SK-N-SH treated with all-trans-retinoic acid at 6 μM for 48 hours (cell line): ENCODE measurements at regions not wholly inside any gene's neighbourhood (a gene's known extent, or its start where the extent isn't known, plus 50 kb on each side); places are given as distances from the start of the nearest gene placed in this dataset.

Experiments
- ATAC-seq: fragments of 200-7000 bp; cut with Tn5 transposase; 3 replicates; pipeline ENCODE4 v1.9.1; 2020; ENCODE audit warnings: mild to moderate bottlenecking, moderate library complexity
- ARNTL ChIP-seq: fragments of 450-650 bp; formaldehyde crosslinking; IDR thresholded peaks from 2 replicates; pipeline ENCODE4 v1.5.0; 2020; ENCODE audit warnings: low read depth, mild to moderate bottlenecking, moderate library complexity, borderline replicate concordance
- BACH2 ChIP-seq: fragments of 250-450 bp; sonication (Bioruptor Pico); IDR thresholded peaks from 2 replicates; pipeline ENCODE4 v1.9.0; 2021; ENCODE audit warnings: mild to moderate bottlenecking, borderline replicate concordance
- CREB5 ChIP-seq: fragments of 250-450 bp; sonication (Bioruptor Pico); IDR thresholded peaks from 2 replicates; pipeline ENCODE4 v1.5.1; 2020; ENCODE audit warnings: low read depth, mild to moderate bottlenecking, moderate library complexity
- CSDC2 ChIP-seq: fragments of 250-450 bp; sonication (Bioruptor Pico); IDR thresholded peaks from 2 replicates; pipeline ENCODE4 v1.5.0; 2020; ENCODE audit warnings: mild to moderate bottlenecking, moderate library complexity
- GLIS3 ChIP-seq: fragments of 250-450 bp; sonication (Bioruptor Pico); IDR thresholded peaks from 2 replicates; pipeline ENCODE4 v1.5.0; 2020; ENCODE audit warnings: mild to moderate bottlenecking, moderate library complexity
- ISL1 ChIP-seq: fragments of 250-450 bp; sonication (Bioruptor Pico); IDR thresholded peaks from 2 replicates; pipeline ENCODE4 v2.1.2; 2022; ENCODE audit warnings: mild to moderate bottlenecking, moderate library complexity
- OSR1 ChIP-seq: fragments of 250-450 bp; sonication (Bioruptor Pico); IDR thresholded peaks from 2 replicates; pipeline ENCODE4 v1.8.0; 2022; ENCODE audit warnings: moderate library complexity, mild to moderate bottlenecking, inconsistent platforms
- POU6F1 ChIP-seq: fragments of 250-450 bp; sonication (Bioruptor Pico); IDR thresholded peaks from 2 replicates; pipeline ENCODE4 v1.8.0; 2021; ENCODE audit warnings: low read depth, mild to moderate bottlenecking, moderate library complexity, borderline replicate concordance
- PPARA ChIP-seq: fragments of 250-450 bp; sonication (Bioruptor Pico); IDR thresholded peaks from 2 replicates; pipeline ENCODE4 v1.5.0; 2020; ENCODE audit warnings: mild to moderate bottlenecking, borderline replicate concordance
- TCF4 ChIP-seq: fragments of 250-450 bp; sonication (Bioruptor Pico); IDR thresholded peaks from 2 replicates; pipeline ENCODE4 v1.8.0; 2021; ENCODE audit warnings: mild to moderate bottlenecking, moderate library complexity, borderline replicate concordance
- TOX ChIP-seq: fragments of 250-450 bp; sonication (Bioruptor Pico); IDR thresholded peaks from 2 replicates; pipeline ENCODE4 v1.8.0; 2021; ENCODE audit warnings: mild to moderate bottlenecking, moderate library complexity, borderline replicate concordance
- ZFP3 ChIP-seq: fragments of 250-450 bp; sonication (Bioruptor Pico); IDR thresholded peaks from 2 replicates; pipeline ENCODE4 v1.5.0; 2020; ENCODE audit warnings: mild to moderate bottlenecking, moderate library complexity
- ZNF565 ChIP-seq: fragments of 450-650 bp; formaldehyde crosslinking; conservative IDR thresholded peaks from 2 replicates; pipeline ENCODE4 v1.5.0; 2020; ENCODE audit warnings: low read depth, mild to moderate bottlenecking, moderate library complexity
- ZNF8 ChIP-seq: fragments of 450-650 bp; formaldehyde crosslinking; IDR thresholded peaks from 2 replicates; pipeline ENCODE4 v1.5.0; 2020; ENCODE audit warnings: mild to moderate bottlenecking, moderate library complexity
- TF ChIP-seq, protein P1 (sequence below): fragments of 250-450 bp; sonication (Bioruptor Pico); IDR thresholded peaks from 2 replicates; pipeline ENCODE4 v1.8.0; 2020; ENCODE audit warnings: mild to moderate bottlenecking, moderate library complexity, borderline replicate concordance
- TF ChIP-seq, protein P2 (sequence below): fragments of 250-450 bp; sonication (Bioruptor Pico); IDR thresholded peaks from 2 replicates; pipeline ENCODE4 v1.5.0; 2020; ENCODE audit warnings: mild to moderate bottlenecking, moderate library complexity
- TF ChIP-seq, protein P3 (sequence below): fragments of 250-450 bp; sonication (Bioruptor Pico); IDR thresholded peaks from 2 replicates; pipeline ENCODE4 v1.5.1; 2021; ENCODE audit warnings: mild to moderate bottlenecking, moderate library complexity

DNA sequence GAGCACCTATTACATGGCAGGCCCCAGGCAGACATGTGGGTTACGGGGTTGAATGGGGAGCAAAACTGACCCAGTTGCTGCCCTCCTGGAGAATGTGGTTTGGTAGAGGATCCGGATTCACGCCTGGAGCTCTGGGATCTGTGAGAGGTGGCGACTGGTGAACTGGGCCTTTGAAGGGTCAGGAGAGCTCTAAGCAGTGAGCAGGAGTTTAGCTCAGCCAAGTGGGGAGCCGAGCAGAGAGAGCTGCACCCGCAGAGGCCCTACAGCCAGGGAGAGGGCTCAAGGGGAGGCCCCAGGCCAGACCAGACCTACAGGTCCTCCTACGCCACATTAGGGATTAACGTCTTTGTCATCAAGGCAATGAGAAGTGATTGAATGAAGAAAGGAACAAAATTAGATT is 179.8 kb upstream of the TLE3 start:
- no peak for ATAC-seq
- no peak for TF ChIP-seq ZNF565
- TF ChIP-seq PPARA, result no peak
- TF ChIP-seq, protein P1, sequence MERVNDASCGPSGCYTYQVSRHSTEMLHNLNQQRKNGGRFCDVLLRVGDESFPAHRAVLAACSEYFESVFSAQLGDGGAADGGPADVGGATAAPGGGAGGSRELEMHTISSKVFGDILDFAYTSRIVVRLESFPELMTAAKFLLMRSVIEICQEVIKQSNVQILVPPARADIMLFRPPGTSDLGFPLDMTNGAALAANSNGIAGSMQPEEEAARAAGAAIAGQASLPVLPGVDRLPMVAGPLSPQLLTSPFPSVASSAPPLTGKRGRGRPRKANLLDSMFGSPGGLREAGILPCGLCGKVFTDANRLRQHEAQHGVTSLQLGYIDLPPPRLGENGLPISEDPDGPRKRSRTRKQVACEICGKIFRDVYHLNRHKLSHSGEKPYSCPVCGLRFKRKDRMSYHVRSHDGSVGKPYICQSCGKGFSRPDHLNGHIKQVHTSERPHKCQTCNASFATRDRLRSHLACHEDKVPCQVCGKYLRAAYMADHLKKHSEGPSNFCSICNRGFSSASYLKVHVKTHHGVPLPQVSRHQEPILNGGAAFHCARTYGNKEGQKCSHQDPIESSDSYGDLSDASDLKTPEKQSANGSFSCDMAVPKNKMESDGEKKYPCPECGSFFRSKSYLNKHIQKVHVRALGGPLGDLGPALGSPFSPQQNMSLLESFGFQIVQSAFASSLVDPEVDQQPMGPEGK (CRISPR knock-in tag), result no peak
- no peak for TF ChIP-seq GLIS3 (CRISPR knock-in tag)
- TF ChIP-seq TOX (CRISPR knock-in tag), result no peak
- no peak for TF ChIP-seq ZFP3 (CRISPR knock-in tag)
- TF ChIP-seq CSDC2 (CRISPR knock-in tag), result no peak
- TF ChIP-seq, protein P2, sequence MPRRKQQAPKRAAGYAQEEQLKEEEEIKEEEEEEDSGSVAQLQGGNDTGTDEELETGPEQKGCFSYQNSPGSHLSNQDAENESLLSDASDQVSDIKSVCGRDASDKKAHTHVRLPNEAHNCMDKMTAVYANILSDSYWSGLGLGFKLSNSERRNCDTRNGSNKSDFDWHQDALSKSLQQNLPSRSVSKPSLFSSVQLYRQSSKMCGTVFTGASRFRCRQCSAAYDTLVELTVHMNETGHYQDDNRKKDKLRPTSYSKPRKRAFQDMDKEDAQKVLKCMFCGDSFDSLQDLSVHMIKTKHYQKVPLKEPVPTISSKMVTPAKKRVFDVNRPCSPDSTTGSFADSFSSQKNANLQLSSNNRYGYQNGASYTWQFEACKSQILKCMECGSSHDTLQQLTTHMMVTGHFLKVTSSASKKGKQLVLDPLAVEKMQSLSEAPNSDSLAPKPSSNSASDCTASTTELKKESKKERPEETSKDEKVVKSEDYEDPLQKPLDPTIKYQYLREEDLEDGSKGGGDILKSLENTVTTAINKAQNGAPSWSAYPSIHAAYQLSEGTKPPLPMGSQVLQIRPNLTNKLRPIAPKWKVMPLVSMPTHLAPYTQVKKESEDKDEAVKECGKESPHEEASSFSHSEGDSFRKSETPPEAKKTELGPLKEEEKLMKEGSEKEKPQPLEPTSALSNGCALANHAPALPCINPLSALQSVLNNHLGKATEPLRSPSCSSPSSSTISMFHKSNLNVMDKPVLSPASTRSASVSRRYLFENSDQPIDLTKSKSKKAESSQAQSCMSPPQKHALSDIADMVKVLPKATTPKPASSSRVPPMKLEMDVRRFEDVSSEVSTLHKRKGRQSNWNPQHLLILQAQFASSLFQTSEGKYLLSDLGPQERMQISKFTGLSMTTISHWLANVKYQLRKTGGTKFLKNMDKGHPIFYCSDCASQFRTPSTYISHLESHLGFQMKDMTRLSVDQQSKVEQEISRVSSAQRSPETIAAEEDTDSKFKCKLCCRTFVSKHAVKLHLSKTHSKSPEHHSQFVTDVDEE (CRISPR knock-in tag), result no peak
- TF ChIP-seq ISL1, result no peak
- no peak for TF ChIP-seq OSR1

- ATAC-seq, result no peak
- no peak for TF ChIP-seq ISL1
- no peak for TF ChIP-seq OSR1
- no peak for TF ChIP-seq ZNF8 (CRISPR knock-in tag)
- TF ChIP-seq, protein P3, sequence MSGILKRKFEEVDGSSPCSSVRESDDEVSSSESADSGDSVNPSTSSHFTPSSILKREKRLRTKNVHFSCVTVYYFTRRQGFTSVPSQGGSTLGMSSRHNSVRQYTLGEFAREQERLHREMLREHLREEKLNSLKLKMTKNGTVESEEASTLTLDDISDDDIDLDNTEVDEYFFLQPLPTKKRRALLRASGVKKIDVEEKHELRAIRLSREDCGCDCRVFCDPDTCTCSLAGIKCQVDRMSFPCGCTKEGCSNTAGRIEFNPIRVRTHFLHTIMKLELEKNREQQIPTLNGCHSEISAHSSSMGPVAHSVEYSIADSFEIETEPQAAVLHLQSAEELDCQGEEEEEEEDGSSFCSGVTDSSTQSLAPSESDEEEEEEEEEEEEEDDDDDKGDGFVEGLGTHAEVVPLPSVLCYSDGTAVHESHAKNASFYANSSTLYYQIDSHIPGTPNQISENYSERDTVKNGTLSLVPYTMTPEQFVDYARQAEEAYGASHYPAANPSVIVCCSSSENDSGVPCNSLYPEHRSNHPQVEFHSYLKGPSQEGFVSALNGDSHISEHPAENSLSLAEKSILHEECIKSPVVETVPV (CRISPR knock-in tag), result no peak
- TF ChIP-seq, protein P1 (CRISPR knock-in tag), result no peak
- TF ChIP-seq ZNF565, result no peak
- no peak for TF ChIP-seq POU6F1
- TF ChIP-seq CREB5 (CRISPR knock-in tag), result no peak
- TF ChIP-seq GLIS3 (CRISPR knock-in tag), result no peak
- TF ChIP-seq PPARA, result no peak
- no peak for TF ChIP-seq ARNTL (CRISPR knock-in tag)
Measured at GRCh38 chr15:70276401-70276800, 178.7 kb upstream of the TLE3 start.

DNA sequence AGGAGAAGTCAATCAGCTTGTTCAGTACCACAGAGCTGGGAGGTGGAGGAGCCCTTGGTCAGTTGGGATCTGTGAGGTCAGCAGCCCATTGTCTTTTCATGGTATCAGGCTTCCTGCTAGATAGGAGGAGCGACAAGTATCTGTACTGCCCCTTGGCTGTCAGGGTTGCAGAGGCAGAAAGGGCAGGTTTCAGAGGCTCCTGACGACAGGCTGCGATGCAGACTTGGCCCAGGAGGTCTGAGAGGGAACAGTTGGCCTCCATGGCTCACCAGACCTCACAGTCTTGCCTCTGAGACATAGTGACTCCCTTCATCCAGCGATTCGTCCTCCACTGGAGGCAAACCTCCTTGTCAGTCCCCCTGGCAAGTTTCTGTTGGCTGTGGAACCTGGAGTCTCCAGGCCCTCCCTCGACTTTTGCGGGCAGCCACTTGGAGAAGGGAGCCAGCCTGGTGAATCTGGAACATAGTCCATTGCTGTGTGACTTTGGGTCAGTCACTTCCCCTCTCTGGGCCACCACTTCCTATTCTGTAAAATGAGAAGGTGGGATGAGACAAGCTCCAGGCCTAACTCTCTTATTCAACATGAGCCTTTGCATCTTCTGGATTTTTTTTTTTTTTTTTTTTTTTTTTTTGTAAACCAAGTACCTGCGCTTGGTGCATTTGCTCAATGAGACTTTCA is 177.9 kb upstream of the TLE3 start:
- TF ChIP-seq TCF4 (CRISPR knock-in tag) (no peak), BACH2 (no peak), TOX (CRISPR knock-in tag) (no peak), CSDC2 (CRISPR knock-in tag) (no peak)

More for the DNA sequence above, 177.9 kb upstream of the TLE3 start:
- no peak for ATAC-seq
